ENCODE measurements at regions not wholly inside any gene's neighbourhood (a gene's known extent, or its start where the extent isn't known, plus 50 kb on each side); places are given as distances from the start of the nearest gene placed in this dataset.

DNA sequence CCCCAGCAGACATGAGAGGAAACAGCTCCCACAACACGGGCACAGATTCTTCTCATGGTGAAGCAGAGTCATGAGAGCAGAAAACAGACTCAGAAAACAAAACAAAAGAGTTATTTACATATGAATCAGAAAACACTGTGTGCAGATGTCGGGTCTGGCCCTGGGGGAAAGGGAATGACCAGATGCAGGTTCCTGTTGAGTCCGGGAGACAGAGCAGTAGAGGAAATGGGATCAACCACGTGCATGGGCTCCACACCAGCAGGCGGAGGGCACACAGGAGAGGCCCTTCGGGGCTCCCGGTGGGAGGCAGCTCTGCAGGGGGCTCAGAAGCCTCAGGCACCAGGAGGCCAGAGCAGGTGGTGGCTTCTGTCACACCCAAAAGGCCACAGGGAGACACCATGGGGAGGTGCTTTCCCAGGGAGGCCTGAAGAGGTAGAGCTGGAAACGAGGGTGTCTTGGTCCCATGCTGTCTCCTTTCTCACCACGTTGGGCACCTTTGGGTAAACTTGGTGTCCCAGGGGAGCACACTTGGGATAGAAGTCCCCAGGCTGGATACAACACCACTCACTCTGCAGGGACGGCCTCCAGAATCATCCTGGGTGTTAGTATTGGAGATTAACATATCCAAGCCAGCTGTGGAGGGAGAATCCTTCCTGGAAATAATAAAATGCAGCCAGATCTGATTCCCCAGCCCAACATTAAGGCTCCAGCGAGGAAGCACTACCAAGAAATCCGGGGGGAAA is 764.7 kb downstream of the BRD1 start:
- TF ChIP-seq SIN3B (IDR thresholded peaks at IDR 0.05; ENCODE audit: low read length) (no peak), IRF9 (CRISPR knock-in tag; IDR thresholded peaks at IDR 0.05; ENCODE audit: borderline replicate concordance) (no peak), SP2 (CRISPR knock-in tag; IDR thresholded peaks at IDR 0.05) (no peak), ZBTB33 (CRISPR knock-in tag; IDR thresholded peaks at IDR 0.05) (no peak), PTBP1 (IDR thresholded peaks at IDR 0.05; ENCODE audit: low read depth, low read length, poor library complexity, severe bottlenecking) (no peak), POLR2A (IDR thresholded peaks at IDR 0.05; ENCODE audit: insufficient read depth in 1 of 2, low read depth in 2 of 2, low read length in 2 of 2) (no peak), CREB1 (IDR thresholded peaks at IDR 0.05) (no peak), CREB1 (CRISPR knock-in tag; IDR thresholded peaks at IDR 0.05) (no peak), ZNF709 (CRISPR knock-in tag; IDR thresholded peaks at IDR 0.05) (no peak), RFX5 (IDR thresholded peaks at IDR 0.05; ENCODE audit: low read depth, low read length) (no peak), CEBPB (IDR thresholded peaks at IDR 0.05; ENCODE audit: borderline replicate concordance, low read depth, low read length) (no peak), RXRA (CRISPR knock-in tag; IDR thresholded peaks at IDR 0.05) (no peak)
- TF ChIP-seq, protein P1, sequence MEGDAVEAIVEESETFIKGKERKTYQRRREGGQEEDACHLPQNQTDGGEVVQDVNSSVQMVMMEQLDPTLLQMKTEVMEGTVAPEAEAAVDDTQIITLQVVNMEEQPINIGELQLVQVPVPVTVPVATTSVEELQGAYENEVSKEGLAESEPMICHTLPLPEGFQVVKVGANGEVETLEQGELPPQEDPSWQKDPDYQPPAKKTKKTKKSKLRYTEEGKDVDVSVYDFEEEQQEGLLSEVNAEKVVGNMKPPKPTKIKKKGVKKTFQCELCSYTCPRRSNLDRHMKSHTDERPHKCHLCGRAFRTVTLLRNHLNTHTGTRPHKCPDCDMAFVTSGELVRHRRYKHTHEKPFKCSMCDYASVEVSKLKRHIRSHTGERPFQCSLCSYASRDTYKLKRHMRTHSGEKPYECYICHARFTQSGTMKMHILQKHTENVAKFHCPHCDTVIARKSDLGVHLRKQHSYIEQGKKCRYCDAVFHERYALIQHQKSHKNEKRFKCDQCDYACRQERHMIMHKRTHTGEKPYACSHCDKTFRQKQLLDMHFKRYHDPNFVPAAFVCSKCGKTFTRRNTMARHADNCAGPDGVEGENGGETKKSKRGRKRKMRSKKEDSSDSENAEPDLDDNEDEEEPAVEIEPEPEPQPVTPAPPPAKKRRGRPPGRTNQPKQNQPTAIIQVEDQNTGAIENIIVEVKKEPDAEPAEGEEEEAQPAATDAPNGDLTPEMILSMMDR (CRISPR knock-in tag; IDR thresholded peaks at IDR 0.05), result no peak
- TF ChIP-seq, protein P2, sequence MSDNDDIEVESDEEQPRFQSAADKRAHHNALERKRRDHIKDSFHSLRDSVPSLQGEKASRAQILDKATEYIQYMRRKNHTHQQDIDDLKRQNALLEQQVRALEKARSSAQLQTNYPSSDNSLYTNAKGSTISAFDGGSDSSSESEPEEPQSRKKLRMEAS (IDR thresholded peaks at IDR 0.05), result no peak
- TF ChIP-seq, protein P3, sequence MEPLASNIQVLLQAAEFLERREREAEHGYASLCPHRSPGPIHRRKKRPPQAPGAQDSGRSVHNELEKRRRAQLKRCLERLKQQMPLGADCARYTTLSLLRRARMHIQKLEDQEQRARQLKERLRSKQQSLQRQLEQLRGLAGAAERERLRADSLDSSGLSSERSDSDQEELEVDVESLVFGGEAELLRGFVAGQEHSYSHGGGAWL (CRISPR knock-in tag; IDR thresholded peaks at IDR 0.05), result no peak

Measured in HepG2 (cell line).